RPMI7951 (cell line): ENCODE measurements at regions not wholly inside any gene's neighbourhood (a gene's known extent, or its start where the extent isn't known, plus 50 kb on each side); places are given as distances from the start of the nearest gene placed in this dataset.
"Not testable (repeated sequence)": the region's sequence is repeated elsewhere in the genome, so short reads cannot be mapped to it uniquely, and the experiment has no call there.

Experiments
- DNase-seq: peaks from one replicate; pipeline ENCODE4 v3.0.0-alpha.2; 2012; ENCODE audit warnings: low read depth

- DNase-seq, result no peak
These were observed 115.0 kb downstream of the UBE2U start for GRCh38 chr1:64318428-64318827.

GRCh38 chr1:64320007-64320406, 116.6 kb downstream of the UBE2U start:
- DNase-seq, result no peak

GRCh38 chr1:64320470-64320869, 117.0 kb downstream of the UBE2U start:
- peak; percentile 5 for DNase-seq

GRCh38 chr1:64320922-64321614, 117.6 kb downstream of the UBE2U start:
- no peak for DNase-seq

DNA sequence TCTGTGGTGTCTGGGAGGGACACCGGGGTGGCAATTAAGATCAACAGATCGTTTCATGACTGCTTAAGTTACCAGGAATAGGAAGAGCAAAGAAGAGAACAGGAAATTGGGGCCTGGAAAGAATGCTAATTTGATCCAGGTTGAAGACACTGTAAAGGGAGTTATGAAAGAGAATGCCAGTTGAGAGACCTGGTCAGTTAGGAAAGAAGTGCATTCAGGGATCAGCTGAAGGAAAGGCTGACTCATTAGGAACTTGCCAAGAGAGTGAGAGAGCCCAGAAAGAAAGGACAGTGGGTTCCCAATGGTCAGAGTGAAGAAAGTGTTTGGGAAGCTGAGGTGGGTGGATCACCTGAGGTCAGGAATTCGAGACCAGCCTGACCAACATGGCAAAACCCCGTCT, 119.6 kb downstream of the UBE2U start:
- no peak for DNase-seq

- no peak for DNase-seq
These were observed 120.5 kb downstream of the UBE2U start for GRCh38 chr1:64323882-64324281.

DNA sequence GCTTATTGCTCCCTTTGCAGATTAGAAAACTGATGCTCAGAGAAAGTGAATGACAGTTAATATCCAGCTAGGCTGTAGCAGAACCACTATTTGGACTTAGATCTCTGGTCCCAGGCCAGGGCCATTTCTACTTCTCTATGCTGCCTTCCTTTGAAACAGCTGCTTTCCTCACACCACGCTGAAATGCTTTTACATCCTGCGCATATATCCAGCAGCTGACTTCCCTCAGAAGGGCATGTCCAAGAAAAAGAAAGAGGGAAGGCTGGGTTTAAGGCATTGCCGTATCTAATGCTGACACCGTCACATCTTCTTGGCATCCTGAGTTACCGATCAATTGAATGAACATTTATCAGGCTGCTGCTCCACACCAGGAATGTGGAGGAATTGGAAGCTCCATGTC, 122.4 kb downstream of the UBE2U start:
- no peak for DNase-seq

DNA sequence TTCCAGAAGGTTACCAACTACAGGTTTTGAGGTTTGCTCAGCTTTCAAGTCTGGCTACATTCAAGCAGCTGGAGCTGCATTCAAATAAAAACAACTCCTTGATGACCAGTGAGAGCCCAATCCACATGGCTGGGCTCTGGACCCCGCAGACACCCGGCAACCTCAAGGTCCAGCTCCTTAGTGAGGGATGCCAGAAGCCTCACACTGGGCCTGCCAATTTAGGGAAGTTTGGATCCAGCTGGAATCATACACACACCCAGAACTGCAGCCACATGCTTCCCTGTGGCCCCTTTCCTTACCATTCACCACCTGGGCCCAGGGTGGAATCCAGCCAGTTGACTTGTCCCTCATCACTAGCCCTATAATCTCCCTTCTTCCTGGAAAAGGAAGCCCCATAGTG, 123.7 kb downstream of the UBE2U start:
- DNase-seq, result no peak

DNA sequence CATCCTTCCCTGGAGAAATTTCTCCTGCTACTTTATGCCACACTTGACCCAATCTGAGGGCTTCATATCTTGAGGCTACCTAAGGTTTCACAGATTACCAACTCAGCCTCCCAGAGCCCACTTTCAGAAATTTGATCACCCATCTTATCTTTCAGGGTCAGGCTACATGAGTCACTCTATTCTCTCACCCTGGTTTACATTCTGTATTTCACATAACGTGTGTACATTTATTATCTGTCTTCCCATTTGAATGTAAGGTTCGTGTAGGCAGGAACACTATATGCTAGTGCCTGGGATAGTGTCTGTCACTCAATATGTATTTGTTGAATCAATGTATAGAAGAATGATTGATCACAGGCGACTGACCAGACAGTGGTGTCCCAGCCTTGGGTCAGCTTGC, 124.8 kb downstream of the UBE2U start:
- no peak for DNase-seq

- no peak for DNase-seq
These were observed 127.4 kb downstream of the UBE2U start for GRCh38 chr1:64330839-64331238.

DNA sequence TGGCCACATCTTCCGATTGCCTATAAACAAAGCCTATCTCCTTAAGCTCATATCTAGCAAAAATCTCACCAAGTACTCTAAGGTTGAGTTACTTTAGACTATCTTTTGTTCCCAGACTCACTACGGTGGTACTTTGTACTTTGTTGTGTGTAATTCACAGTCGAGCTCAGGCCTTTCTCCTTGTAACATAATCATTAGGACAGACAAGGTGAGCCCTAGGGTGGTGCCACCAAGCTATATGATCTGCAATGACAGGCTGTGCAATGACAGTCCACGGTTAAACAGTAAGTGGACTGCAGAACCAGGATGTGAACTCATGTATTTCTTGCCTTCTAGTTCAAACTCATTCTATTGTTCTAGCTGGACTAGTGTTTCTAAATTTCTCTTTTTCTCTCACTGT, 132.2 kb downstream of the UBE2U start:
- DNase-seq, result no peak

- DNase-seq, result peak; percentile 13
These were observed 132.5 kb upstream of the CACHD1 start for GRCh38 chr1:64337475-64337874.

DNA sequence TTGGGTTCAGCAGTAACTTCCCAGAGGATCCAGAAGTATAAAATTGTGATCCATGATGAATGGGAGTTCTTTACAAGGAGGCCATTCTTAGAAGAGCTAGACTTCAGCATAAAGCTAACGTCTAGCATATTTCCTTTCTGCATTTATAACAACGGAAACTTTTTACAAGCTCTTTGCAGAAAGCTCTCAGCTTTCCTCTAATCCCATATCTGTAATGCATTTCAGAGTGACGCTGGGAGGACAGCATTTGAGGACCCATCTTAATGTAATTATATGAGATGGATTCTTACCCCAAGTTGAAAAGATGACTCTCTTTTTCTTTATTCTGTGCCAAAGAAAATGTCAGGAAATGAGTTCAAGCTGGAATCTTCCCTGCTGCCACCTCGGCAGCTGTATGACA, 132.0 kb upstream of the CACHD1 start:
- peak; percentile 24 for DNase-seq

DNA sequence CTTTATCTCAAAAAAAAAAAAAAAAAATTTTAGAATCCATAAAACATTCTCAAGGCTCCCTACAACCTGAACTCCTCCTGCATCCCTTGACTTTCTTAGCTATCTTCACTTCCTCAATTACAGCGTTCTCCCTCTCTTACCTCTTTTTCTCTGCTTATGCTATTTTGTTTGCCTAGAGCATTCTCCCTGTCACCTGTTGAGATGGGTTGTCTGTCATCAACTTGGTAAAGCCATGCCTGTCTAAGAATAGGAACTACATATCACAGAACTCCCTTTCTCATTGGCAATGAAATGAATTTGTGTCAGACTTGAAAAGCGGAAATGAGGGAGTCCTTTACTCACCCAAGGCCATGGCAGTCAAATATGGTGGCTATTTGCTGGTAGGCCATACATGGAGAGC, 129.6 kb upstream of the CACHD1 start:
- DNase-seq, result no peak

GRCh38 chr1:64343105-64343822, 126.7 kb upstream of the CACHD1 start:
- peak; percentile 97 for DNase-seq

DNA sequence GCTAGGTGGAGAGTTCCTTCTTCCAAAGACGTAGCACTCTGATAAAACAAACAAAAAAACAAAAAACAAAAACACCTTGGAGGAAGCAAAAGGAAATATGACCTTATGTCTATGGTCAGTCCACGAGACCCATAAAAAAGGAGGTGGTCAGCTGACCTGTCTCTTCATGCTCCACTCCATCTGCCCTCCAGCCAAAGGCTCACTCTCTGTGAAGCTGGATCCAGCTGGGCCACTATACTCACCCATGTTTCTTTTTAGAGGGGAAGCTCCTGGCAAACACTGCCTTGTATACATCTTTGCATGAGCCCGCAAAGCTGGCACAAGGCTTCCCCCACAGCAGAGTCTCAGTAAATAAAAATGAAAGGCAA, 126.1 kb upstream of the CACHD1 start:
- DNase-seq, result peak; percentile 74

- no peak for DNase-seq
These were observed 121.5 kb upstream of the CACHD1 start for GRCh38 chr1:64348270-64348960.

- no peak for DNase-seq
These were observed 120.8 kb upstream of the CACHD1 start for GRCh38 chr1:64348961-64349648.

DNA sequence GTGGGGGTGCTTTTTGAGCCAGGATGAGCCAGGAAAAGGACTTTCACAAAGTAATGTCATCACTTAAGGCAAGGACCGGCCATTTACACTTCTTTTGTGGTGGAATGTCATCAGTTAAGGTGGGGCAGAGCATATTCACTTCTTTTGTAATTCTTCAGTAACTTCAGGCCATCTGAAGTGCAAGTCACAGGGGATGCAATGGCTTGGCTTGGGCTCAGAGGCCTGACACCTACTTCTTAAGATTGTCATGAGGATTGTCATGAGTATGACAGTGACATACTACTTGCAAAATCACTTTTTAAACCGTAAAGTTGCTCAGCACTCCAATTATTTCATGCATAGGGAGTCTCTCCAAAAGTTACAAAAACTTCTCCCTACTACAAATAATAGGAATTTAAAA, 114.4 kb upstream of the CACHD1 start:
- DNase-seq, result not testable (repeated sequence)

GRCh38 chr1:64356636-64357256, 113.2 kb upstream of the CACHD1 start:
- no peak for DNase-seq

- DNase-seq, result no peak
These were observed 112.5 kb upstream of the CACHD1 start for GRCh38 chr1:64357422-64357821.

DNA sequence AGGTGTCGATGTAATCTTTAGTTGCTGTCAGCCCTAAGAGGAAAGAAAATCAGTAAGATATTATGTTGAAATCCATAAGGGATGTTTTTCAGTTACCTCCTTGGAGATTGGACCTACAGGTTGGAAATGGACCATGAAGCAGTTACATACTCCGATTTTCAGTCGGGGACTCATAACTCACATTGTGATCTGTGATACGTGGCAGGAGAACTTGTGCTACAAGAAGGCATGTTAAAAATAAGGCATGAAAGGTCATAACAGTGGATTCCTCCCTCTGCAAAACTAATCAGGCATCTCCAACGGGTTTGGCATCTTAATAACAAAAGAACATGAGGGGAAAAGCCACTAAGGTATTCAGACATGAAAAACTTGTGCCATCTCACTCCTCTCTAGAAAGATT, 111.2 kb upstream of the CACHD1 start:
- no peak for DNase-seq
